ENCODE measurements at regions not wholly inside any gene's neighbourhood (a gene's known extent, or its start where the extent isn't known, plus 50 kb on each side); places are given as distances from the start of the nearest gene placed in this dataset.

GRCh38 chr9:108035487-108035886 lies 545.9 kb upstream of the KLF4 start:
- no peak for TF ChIP-seq POLR2AphosphoS5 (IDR thresholded peaks at IDR 0.05; ENCODE audit: insufficient read depth in 1 of 2, low read depth in 1 of 2)
- TF ChIP-seq CTCF (IDR thresholded peaks at IDR 0.05): no peak
- no peak for TF ChIP-seq POLR2A (IDR thresholded peaks at IDR 0.05)

All from vagina (tissue), 2 donors.